DND-41 (cell line): ENCODE measurements at regions not wholly inside any gene's neighbourhood (a gene's known extent, or its start where the extent isn't known, plus 50 kb on each side); places are given as distances from the start of the nearest gene placed in this dataset.

Experiments
- ATAC-seq: fragments of 200-7000 bp; cut with Tn5 transposase; 3 replicates; pipeline ENCODE4 v1.9.1; 2021; ENCODE audit warnings: low read depth; ENCODE audit not compliant: insufficient read depth
- DNase-seq: peaks from one replicate; pipeline ENCODE4 v3.0.0-alpha.2; 2020
- H2AFZ ChIP-seq: 2 replicates; pipeline ENCODE4 v1.6.0; 2012; ENCODE audit warnings: low read depth, low read length
- H3K27ac ChIP-seq: 2 replicates; pipeline ENCODE4 v1.5.1; 2012; ENCODE audit warnings: low read length, inconsistent platforms
- H3K27me3 ChIP-seq: fragments of 200-600 bp; sonication (generic); 2 replicates; pipeline ENCODE4 v1.6.0; 2012; ENCODE audit warnings: low read length, mild to moderate bottlenecking, inconsistent platforms; ENCODE audit not compliant: insufficient read depth, poor library complexity
- H3K36me3 ChIP-seq: 2 replicates; pipeline ENCODE4 v1.5.1; 2012; ENCODE audit warnings: low read length, inconsistent platforms; ENCODE audit not compliant: insufficient read depth
- H3K4me1 ChIP-seq: 2 replicates; pipeline ENCODE4 v1.5.1; 2012; ENCODE audit warnings: mild to moderate bottlenecking, low read length; ENCODE audit not compliant: insufficient read depth
- H3K4me2 ChIP-seq: 2 replicates; pipeline ENCODE4 v1.6.0; 2012; ENCODE audit warnings: mild to moderate bottlenecking, moderate library complexity, low read length, inconsistent platforms; ENCODE audit not compliant: insufficient read depth
- H3K4me3 ChIP-seq, 2 experiments: fragments of 200-600 bp in 1 of 2; shearing (Covaris generic) in 1 of 2; 2 replicates each; pipeline ENCODE4 v1.5.1; 2012 to 2016; ENCODE audit warnings: inconsistent platforms in 2 of 2, low read length in 2 of 2, mild to moderate bottlenecking in 2 of 2, low read depth in 1 of 2, moderate library complexity in 1 of 2
- H3K79me2 ChIP-seq: 2 replicates; pipeline ENCODE4 v1.6.0; 2012; ENCODE audit warnings: low read length, inconsistent platforms; ENCODE audit not compliant: insufficient read depth
- H3K9ac ChIP-seq: 2 replicates; pipeline ENCODE4 v1.6.0; 2012; ENCODE audit warnings: low read depth, mild to moderate bottlenecking, inconsistent platforms, low read length, moderate library complexity
- H3K9me3 ChIP-seq: 2 replicates; pipeline ENCODE4 v1.5.1; 2012; ENCODE audit warnings: low read length, moderate library complexity, mild to moderate bottlenecking, inconsistent platforms; ENCODE audit not compliant: insufficient read depth, severe bottlenecking
- H4K20me1 ChIP-seq: 2 replicates; pipeline ENCODE4 v1.6.0; 2012; ENCODE audit warnings: low read length; ENCODE audit not compliant: insufficient read depth
- CTCF ChIP-seq: IDR thresholded peaks from 2 replicates; pipeline ENCODE4 v1.5.1; 2012; ENCODE audit warnings: borderline replicate concordance, low read length, moderate library complexity, mild to moderate bottlenecking; ENCODE audit not compliant: poor library complexity, severe bottlenecking; ENCODE audit errors: extremely low read depth
- EZH2 ChIP-seq: IDR thresholded peaks from 3 replicates; pipeline ENCODE4 v1.6.1; 2012; ENCODE audit warnings: borderline replicate concordance, low read depth, mild to moderate bottlenecking, moderate library complexity, low read length, inconsistent platforms; ENCODE audit not compliant: severe bottlenecking

DNA sequence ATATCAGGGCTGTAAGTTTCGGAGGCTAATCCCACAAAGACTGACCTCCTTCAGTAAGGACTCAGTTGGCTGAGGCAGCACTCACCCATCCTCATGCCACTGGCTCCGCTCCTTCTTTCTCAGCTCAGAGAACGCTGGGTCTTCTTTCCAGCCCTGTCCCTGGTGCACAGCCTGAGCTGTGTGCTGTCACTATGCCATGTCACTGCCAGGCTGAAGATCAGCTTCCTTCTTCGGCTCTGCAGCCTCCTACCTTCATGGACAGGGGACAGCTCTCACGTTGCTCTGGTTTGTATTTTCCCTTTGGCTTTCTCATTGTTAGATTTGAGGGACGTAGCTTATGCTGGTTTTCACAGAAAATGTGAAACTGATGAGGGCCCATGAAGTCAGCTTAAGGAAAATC is 437.3 kb downstream of the GLRX3 start:
- Histone ChIP-seq H3K4me3 (no peak overlapping the region), H2AFZ (no peak overlapping the region), H3K4me1 (no peaks in the 10 kb centered on the region), H3K9ac (no peak overlapping the region), H3K4me2 (no peak overlapping the region), H3K9me3 (no peaks in the 10 kb centered on the region), H3K27ac (no peak overlapping the region), H3K36me3 (no peaks in the 10 kb centered on the region), H3K79me2 (no peaks in the 10 kb centered on the region), H4K20me1 (no peaks in the 10 kb centered on the region), H3K27me3 (no peaks in the 10 kb centered on the region)
- ATAC-seq (no peak), DNase-seq (no peak)
- TF ChIP-seq EZH2 (no peak), CTCF (no peak)

DNA sequence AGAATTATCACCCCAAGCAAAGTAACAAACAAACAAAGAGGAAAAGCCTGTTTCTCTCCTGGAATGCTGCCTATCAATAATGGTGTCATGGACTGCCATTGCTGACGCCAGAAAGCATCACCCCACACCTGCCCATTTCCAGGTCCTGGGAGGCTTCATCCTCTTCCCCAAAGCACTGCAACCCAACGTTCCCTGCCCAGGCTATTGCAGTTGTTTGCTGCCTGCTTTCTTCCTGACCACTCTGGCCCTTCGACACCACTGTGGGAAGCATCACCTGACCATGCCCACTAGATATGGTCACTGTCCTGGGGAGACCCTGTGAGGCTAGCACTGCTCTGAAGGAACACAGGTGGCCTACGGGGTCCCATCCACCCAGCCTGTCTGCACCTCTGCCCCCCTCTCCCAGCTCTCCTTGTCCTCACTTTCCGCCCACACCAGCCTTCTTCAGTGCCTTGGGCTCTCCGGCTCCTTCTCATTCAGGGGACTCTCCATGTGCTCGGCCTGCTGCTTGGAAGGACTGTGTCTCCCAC is 439.6 kb downstream of the GLRX3 start:
- no peak overlapping the region for H3K27ac ChIP-seq
- H3K79me2 ChIP-seq, result no peaks in the 10 kb centered on the region
- H3K4me1 ChIP-seq, result no peaks in the 10 kb centered on the region
- H3K9me3 ChIP-seq, result no peaks in the 10 kb centered on the region
- no peaks in the 10 kb centered on the region for H3K36me3 ChIP-seq
- no peak for DNase-seq
- no peaks in the 10 kb centered on the region for H4K20me1 ChIP-seq
- no peak for TF ChIP-seq EZH2
- no peak for TF ChIP-seq CTCF
- peaks cover 4% of the 10 kb centered on the region for H3K27me3 ChIP-seq
- H3K4me2 ChIP-seq, result no peak overlapping the region
- H3K4me3 ChIP-seq, result no peak overlapping the region
- no peak overlapping the region for H3K9ac ChIP-seq
- ATAC-seq, result no peak
- H2AFZ ChIP-seq, result no peak overlapping the region

- no peak overlapping the region for H3K27ac ChIP-seq
- H3K36me3 ChIP-seq, result no peaks in the 10 kb centered on the region
- no peaks in the 10 kb centered on the region for H3K4me1 ChIP-seq
- H3K9ac ChIP-seq, result no peak overlapping the region
- TF ChIP-seq EZH2 (no peak), CTCF (no peak)
- no peak overlapping the region for H3K4me3 ChIP-seq
- no peaks in the 10 kb centered on the region for H3K79me2 ChIP-seq
- no peak overlapping the region for H3K4me2 ChIP-seq
- no peaks in the 10 kb centered on the region for H4K20me1 ChIP-seq
- DNase-seq (no peak), ATAC-seq (no peak)
- H3K27me3 ChIP-seq, result peaks cover 4% of the 10 kb centered on the region
- H2AFZ ChIP-seq, result no peak overlapping the region
- no peaks in the 10 kb centered on the region for H3K9me3 ChIP-seq
These were observed 440.2 kb downstream of the GLRX3 start for GRCh38 chr10:130576427-130576826.

DNA sequence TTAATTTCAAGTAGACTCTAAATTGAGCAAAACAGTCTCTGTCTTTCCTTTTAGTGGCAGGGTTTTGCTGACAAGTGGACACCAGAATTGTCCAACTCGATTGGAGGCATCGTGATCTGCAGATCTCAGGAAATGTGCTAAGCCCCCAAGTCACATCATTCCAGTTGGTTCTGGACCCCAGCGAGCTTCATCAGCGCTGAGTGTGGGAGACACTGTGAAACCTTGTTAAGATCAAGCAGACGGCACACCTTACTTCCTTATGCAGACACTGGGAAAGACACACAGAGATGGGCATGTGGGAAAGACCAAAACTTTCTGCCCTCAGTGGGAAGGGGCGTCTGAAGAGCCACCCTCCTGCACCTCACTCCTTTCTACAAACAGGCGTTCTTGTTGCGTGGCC is 440.8 kb downstream of the GLRX3 start:
- Histone ChIP-seq H3K9me3 (no peaks in the 10 kb centered on the region), H3K4me1 (no peaks in the 10 kb centered on the region), H3K27ac (no peak overlapping the region), H3K9ac (no peak overlapping the region), H3K36me3 (no peaks in the 10 kb centered on the region), H3K79me2 (no peaks in the 10 kb centered on the region), H4K20me1 (no peaks in the 10 kb centered on the region), H3K4me3 (no peak overlapping the region), H2AFZ (no peak overlapping the region), H3K4me2 (no peak overlapping the region), H3K27me3 (peaks cover 4% of the 10 kb centered on the region)
- ATAC-seq (no peak), DNase-seq (no peak)
- no peak for TF ChIP-seq CTCF
